Vagina (tissue), 2 donors: ENCODE measurements at regions not wholly inside any gene's neighbourhood (a gene's known extent, or its start where the extent isn't known, plus 50 kb on each side); places are given as distances from the start of the nearest gene placed in this dataset.
"Not testable (repeated sequence)": the region's sequence is repeated elsewhere in the genome, so short reads cannot be mapped to it uniquely, and the experiment has no call there.

Experiments used
- DNase-seq, 2 donors: peaks; one replicate each; pipeline ENCODE4 v3.0.0-alpha.2; 2017; ENCODE audit errors: extremely low spot score in 2 of 2
- H3K27ac ChIP-seq: fragments of 200-600 bp; sonication (generic); one replicate; pipeline ENCODE4 v1.5.1; 2019
- H3K27me3 ChIP-seq: fragments of 200-600 bp; sonication (generic); one replicate; pipeline ENCODE4 v1.5.1; 2019
- H3K36me3 ChIP-seq, 2 donors: fragments of 200-600 bp; sonication (generic); one replicate each; pipeline ENCODE4 v1.5.1; 2017 to 2019
- H3K4me1 ChIP-seq: fragments of 200-600 bp; sonication (generic); one replicate; pipeline ENCODE4 v1.5.1; 2019
- H3K4me3 ChIP-seq, 2 donors: fragments of 200-600 bp; sonication (generic); 1 replicate in 1 of 2; 2 replicates in 1 of 2; pipeline ENCODE4 v1.5.1; 2016 to 2019
- H3K9me3 ChIP-seq: fragments of 200-600 bp; sonication (generic); one replicate; pipeline ENCODE4 v1.5.1; 2019
- POLR2A ChIP-seq, 2 donors: fragments of 450-650 bp; IDR thresholded peaks; one replicate each; pipeline ENCODE4 v1.6.1; 2017; ENCODE audit warnings: antibody characterized with exemption in 2 of 2, mild to moderate bottlenecking in 2 of 2, moderate library complexity in 2 of 2
- POLR2AphosphoS5 ChIP-seq, 2 donors: sonication (generic); formaldehyde crosslinking; IDR thresholded peaks; one replicate each; pipeline ENCODE4 v1.9.0; 2017; ENCODE audit warnings: antibody characterized with exemption in 2 of 2, mild to moderate bottlenecking in 2 of 2, low read depth in 1 of 2; ENCODE audit not compliant: insufficient read depth in 1 of 2
- intact Hi-C: fragments of 100-400 bp; cut with DNase I; formaldehyde crosslinking; loops from one replicate; pipeline ENCODE4 v1.15.1; 2023
- TF ChIP-seq, protein P1 (sequence below), 3 experiments: fragments of 450-650 bp in 2 of 3; fragments of 200-600 bp in 1 of 3; sonication (generic) in 1 of 3; IDR thresholded peaks; one replicate each; pipeline ENCODE4 v1.5.1; 2017 to 2019; ENCODE audit warnings: antibody characterized with exemption in 3 of 3, mild to moderate bottlenecking in 2 of 3, moderate library complexity in 2 of 3

DNA sequence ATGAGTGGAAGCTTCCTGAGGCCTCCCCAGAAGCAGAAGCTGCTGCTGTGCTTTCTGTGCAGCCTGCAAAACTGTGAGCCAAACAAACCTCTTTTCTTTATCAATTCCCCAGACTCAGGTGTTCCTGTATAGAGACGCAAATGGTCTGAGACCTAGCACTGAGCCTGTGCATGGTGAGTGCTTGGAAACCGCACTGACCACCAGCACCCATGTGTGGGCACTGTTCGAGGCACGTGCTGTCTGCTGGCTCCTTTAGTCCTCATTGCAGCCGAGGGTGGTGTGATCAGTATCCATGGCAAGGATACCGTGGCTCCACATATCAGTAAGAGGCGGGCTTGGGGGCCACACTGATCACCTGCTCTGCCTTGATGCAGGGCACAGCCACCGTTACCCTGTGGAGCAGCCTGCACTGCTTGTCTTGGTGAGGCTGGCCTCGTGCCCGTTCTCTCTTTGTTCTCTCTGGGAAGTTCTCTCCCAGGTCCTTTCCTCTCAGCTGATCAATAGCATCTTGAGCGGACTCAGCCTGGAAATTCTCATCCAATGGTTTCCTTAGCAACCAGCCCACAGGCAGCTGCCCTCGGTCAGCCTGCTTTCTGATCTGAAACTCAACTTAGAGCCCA lies 101.0 kb downstream of the PLXNA1 start:
- TF ChIP-seq, protein P1, sequence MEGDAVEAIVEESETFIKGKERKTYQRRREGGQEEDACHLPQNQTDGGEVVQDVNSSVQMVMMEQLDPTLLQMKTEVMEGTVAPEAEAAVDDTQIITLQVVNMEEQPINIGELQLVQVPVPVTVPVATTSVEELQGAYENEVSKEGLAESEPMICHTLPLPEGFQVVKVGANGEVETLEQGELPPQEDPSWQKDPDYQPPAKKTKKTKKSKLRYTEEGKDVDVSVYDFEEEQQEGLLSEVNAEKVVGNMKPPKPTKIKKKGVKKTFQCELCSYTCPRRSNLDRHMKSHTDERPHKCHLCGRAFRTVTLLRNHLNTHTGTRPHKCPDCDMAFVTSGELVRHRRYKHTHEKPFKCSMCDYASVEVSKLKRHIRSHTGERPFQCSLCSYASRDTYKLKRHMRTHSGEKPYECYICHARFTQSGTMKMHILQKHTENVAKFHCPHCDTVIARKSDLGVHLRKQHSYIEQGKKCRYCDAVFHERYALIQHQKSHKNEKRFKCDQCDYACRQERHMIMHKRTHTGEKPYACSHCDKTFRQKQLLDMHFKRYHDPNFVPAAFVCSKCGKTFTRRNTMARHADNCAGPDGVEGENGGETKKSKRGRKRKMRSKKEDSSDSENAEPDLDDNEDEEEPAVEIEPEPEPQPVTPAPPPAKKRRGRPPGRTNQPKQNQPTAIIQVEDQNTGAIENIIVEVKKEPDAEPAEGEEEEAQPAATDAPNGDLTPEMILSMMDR (IDR thresholded peaks at IDR 0.05), result no peak
- TF ChIP-seq POLR2A (IDR thresholded peaks at IDR 0.05) (no peak), POLR2AphosphoS5 (IDR thresholded peaks at IDR 0.05; ENCODE audit: insufficient read depth in 1 of 2, low read depth in 1 of 2) (no peak)
- H3K27ac ChIP-seq, result no peak overlapping the region
- H3K4me1 ChIP-seq, result no peaks in the 10 kb centered on the region
- intact Hi-C loops, result no loop called here
- no peaks in the 10 kb centered on the region for H3K27me3 ChIP-seq
- H3K36me3 ChIP-seq, result no peaks in the 10 kb centered on the region
- no peak for DNase-seq
- H3K9me3 ChIP-seq, result no peaks in the 10 kb centered on the region
- no peak overlapping the region for H3K4me3 ChIP-seq

DNA sequence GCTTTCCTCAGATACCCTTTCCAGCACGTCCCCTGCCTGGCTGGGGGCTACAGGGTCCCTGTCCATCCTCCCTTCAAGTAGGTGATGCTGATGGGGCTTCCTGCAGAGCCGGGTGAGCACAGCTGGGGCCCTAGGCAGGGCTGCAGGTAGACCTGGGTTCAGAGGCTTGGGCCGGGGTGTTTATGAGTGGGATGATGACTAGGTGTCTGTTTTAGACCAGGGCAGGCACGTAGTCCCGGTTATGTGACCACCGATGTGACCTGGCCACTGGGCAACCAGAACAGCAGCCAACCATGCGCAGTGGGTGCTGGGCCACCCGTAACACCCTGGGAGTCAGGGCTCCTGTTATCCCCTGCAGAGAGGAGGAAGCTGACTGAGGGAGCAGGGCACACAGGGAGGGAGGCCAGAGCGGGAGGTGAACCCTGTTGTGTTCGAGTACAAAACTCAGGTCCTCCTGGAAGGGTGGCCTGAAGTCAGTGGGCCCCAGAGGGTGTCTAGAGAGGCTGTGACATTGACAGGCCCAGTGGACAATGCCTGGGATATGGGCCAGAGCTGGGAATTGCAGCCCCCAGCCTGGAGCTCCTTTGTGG lies 101.6 kb downstream of the PLXNA1 start:
- Histone ChIP-seq H3K9me3 (no peaks in the 10 kb centered on the region), H3K27ac (no peak overlapping the region), H3K27me3 (no peaks in the 10 kb centered on the region), H3K4me1 (no peaks in the 10 kb centered on the region), H3K36me3 (no peaks in the 10 kb centered on the region), H3K4me3 (no peak overlapping the region)
- intact Hi-C loops, result no loop called here
- DNase-seq, result no peak
- TF ChIP-seq POLR2AphosphoS5 (IDR thresholded peaks at IDR 0.05; ENCODE audit: insufficient read depth in 1 of 2, low read depth in 1 of 2) (no peak), POLR2A (IDR thresholded peaks at IDR 0.05) (no peak)
- TF ChIP-seq, protein P1 (IDR thresholded peaks at IDR 0.05), result no peak

DNA sequence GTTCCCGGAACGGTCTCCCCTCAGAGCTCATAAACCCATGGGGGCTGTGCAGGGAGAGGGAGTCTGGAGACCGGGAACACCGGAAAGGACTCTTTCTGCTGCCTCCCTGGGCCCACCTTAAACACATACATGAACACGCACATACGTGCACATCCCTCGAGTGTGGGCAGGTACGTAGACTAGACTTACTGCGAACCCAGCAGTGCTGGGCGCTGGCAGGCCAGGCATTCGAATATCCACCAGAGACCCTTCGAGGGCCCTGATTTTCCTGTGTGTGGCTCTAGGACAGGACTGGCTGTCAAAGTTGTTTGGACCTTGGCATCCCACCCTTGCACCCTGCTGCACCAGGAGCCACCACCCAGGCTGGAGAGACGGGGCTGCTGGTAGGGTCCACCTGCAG lies 102.7 kb downstream of the PLXNA1 start:
- Histone ChIP-seq H3K27me3 (no peaks in the 10 kb centered on the region), H3K27ac (no peak overlapping the region), H3K9me3 (no peaks in the 10 kb centered on the region), H3K36me3 (no peaks in the 10 kb centered on the region), H3K4me1 (no peaks in the 10 kb centered on the region), H3K4me3 (no peak overlapping the region)
- TF ChIP-seq POLR2AphosphoS5 (IDR thresholded peaks at IDR 0.05; ENCODE audit: insufficient read depth in 1 of 2, low read depth in 1 of 2) (no peak), POLR2A (IDR thresholded peaks at IDR 0.05) (no peak)
- TF ChIP-seq, protein P1 (IDR thresholded peaks at IDR 0.05), result no peak
- intact Hi-C loops, result no loop called here
- no peak for DNase-seq

DNA sequence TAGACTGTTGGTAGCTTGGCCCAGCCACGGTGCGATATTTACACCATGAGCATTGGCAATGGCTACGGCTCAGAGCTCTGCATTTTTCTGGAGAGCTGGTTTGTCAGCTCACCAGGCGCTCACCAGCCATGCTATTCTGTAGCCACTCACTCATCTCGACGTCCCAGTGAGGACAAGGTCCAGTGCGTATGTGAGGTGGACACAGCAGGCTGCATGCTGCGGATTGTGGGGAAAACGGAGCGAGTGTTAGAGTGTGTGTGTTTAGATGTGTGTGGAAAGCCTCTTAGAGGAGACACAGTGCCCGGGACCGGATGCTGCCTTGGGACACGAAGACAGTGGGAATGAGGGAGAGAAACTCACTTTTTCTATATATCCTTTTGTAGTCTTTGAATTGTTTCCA lies 103.7 kb downstream of the PLXNA1 start:
- H3K27ac ChIP-seq, H3K9me3 ChIP-seq, intact Hi-C loops, H3K4me3 ChIP-seq, H3K36me3 ChIP-seq, H3K4me1 ChIP-seq, H3K27me3 ChIP-seq, DNase-seq: not testable (repeated sequence)

DNA sequence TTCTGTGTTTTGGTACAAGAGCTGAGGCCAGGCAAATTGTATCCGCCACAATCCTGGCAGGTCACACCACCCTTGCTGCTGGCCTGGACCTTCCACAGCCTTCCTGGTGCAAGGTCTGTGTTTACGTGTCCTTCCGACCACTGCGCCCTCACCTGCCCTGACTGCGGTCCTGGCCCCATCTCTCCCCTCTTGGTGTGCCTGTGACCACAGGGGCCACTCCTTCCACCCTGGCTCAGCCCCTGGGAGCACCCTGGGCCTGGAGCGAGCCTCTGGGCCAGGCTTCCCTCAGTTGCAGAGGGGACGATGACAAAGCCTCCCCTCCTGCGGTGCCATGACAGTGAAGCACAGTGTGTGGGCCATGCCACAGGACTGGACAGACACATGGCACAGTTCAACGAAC lies 104.5 kb downstream of the PLXNA1 start:
- H3K4me3 ChIP-seq, result no peak overlapping the region
- TF ChIP-seq, protein P1 (IDR thresholded peaks at IDR 0.05), result no peak
- TF ChIP-seq POLR2AphosphoS5 (IDR thresholded peaks at IDR 0.05; ENCODE audit: insufficient read depth in 1 of 2, low read depth in 1 of 2), result no peak
- no peak for DNase-seq
- no peak overlapping the region for H3K27ac ChIP-seq
- no peaks in the 10 kb centered on the region for H3K9me3 ChIP-seq
- H3K4me1 ChIP-seq, result no peaks in the 10 kb centered on the region
- H3K27me3 ChIP-seq, result no peaks in the 10 kb centered on the region
- H3K36me3 ChIP-seq, result no peaks in the 10 kb centered on the region
- intact Hi-C loops, result no loop called here
